ENCODE measurements at regions not wholly inside any gene's neighbourhood (a gene's known extent, or its start where the extent isn't known, plus 50 kb on each side); places are given as distances from the start of the nearest gene placed in this dataset.

GRCh38 chr3:139811331-139811730, 123.7 kb upstream of the CLSTN2 start:
- H3K27ac ChIP-seq, result no peak overlapping the region
- TF ChIP-seq CTCF (conservative IDR thresholded peaks at IDR 0.05), result no peak

- no peak for TF ChIP-seq CTCF (conservative IDR thresholded peaks at IDR 0.05)
- no peak overlapping the region for H3K27ac ChIP-seq
Measured at GRCh38 chr3:139808201-139808600, 126.8 kb upstream of the CLSTN2 start.

GRCh38 chr3:139803294-139803693, 125.5 kb upstream of the NMNAT3 start:
- no peak overlapping the region for H3K27ac ChIP-seq
- TF ChIP-seq CTCF (conservative IDR thresholded peaks at IDR 0.05), result no peak

GRCh38 chr3:139797724-139798343, 120.1 kb upstream of the NMNAT3 start:
- no peak for TF ChIP-seq CTCF (conservative IDR thresholded peaks at IDR 0.05)
- H3K27ac ChIP-seq, result no peak overlapping the region

GRCh38 chr3:139794469-139795265, 116.9 kb upstream of the NMNAT3 start:
- no peak overlapping the region for H3K27ac ChIP-seq
- TF ChIP-seq CTCF (conservative IDR thresholded peaks at IDR 0.05), result no peak

GRCh38 chr3:139793408-139793807, 115.6 kb upstream of the NMNAT3 start:
- TF ChIP-seq CTCF (conservative IDR thresholded peaks at IDR 0.05), result no peak

GRCh38 chr3:139780593-139780992, 102.8 kb upstream of the NMNAT3 start:
- H3K27ac ChIP-seq, result no peak overlapping the region
- TF ChIP-seq CTCF (conservative IDR thresholded peaks at IDR 0.05), result no peak

More at GRCh38 chr3:139793408-139793807, 115.6 kb upstream of the NMNAT3 start:
- H3K27ac ChIP-seq, result no peak overlapping the region
